CD4-positive, alpha-beta T cell treated with Interleukin-17A for 1 hour (primary cell): ENCODE measurements at regions not wholly inside any gene's neighbourhood (a gene's known extent, or its start where the extent isn't known, plus 50 kb on each side); places are given as distances from the start of the nearest gene placed in this dataset.
"Not testable (repeated sequence)": the region's sequence is repeated elsewhere in the genome, so short reads cannot be mapped to it uniquely, and the experiment has no call there.

ENCODE experiments used
- DNase-seq: peaks from one replicate; pipeline ENCODE4 v3.0.0-alpha.2; 2020

DNA sequence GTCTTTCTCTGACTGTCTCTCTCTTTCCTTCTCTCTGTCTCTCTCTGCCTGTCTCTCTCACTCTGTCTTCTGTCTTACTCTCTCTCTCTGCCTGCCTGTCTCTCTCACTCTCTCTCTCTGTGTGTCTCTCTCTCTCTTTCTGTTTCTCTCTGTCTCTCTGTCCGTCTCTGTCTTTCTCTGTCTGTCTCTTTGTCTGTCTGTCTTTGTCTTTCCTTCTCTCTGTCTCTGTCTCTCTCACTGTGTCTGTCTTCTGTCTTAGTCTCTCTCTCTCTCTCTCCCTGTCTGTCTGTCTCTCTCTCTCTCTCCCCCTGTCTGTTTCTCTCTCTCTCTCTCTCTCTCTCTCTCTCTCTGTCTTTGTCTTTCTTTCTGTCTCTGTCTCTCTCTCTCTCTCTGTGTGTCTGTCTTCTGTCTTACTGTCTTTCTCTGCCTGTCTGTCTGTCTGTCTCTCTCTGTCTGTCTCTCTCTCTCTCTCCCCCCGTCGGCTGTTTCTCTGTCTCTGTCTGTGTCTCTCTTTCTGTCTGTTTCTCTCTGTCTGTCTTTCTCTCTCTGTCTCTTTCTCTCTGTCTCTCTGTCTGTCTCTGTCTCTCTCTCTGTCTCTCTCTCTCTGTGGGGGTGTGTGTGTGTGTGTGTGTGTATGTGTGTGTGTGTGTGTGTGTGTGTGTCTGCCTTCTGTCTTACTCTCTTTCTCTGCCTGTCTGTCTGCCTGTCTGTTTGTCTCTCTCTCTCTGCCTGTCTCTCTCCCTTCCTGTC lies 2056.8 kb upstream of the TPTE start:
- DNase-seq, result not testable (repeated sequence)

DNA sequence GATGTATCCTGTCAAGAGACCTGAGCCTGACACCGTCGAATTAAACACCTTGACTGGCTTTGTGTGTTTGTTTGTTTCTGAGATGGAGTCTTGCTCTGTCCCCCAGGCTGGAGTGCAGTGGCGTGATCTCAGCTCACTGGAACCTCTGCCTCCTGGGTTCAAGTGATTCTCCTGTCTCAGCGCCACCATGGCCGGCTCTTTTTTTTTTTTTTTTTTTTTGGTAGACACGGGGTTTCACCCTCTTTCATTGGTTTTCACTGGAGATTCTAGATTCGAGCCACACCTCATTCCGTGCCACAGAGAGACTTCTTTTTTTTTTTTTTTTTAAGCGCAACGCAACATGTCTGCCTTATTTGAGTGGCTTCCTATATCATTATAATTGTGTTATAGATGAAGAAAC lies 2054.7 kb upstream of the TPTE start:
- DNase-seq, result not testable (repeated sequence)
